ENCODE measurements at regions not wholly inside any gene's neighbourhood (a gene's known extent, or its start where the extent isn't known, plus 50 kb on each side); places are given as distances from the start of the nearest gene placed in this dataset.
"Not testable (repeated sequence)": the region's sequence is repeated elsewhere in the genome, so short reads cannot be mapped to it uniquely, and the experiment has no call there.

DNA sequence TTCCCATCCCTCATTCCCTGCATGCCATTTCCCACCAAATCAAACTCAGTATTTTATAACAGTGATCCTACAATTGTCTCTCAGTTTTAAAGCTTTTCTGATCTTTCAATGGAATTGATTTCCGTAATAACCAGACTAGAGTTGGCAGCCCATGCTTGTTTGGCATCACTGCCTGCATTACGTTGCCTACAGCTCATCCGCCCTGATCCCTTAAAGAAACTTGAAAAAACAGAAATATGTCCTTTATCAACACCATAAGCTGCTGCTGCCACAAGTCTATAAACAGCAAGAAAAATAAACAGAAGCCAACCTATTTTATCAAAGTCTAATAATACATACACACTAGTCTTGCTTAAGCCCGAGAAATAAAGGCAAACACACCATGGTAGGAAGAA lies 331.0 kb downstream of the METTL4 start:
- no peak for DNase-seq (ENCODE audit: low read depth)

DNA sequence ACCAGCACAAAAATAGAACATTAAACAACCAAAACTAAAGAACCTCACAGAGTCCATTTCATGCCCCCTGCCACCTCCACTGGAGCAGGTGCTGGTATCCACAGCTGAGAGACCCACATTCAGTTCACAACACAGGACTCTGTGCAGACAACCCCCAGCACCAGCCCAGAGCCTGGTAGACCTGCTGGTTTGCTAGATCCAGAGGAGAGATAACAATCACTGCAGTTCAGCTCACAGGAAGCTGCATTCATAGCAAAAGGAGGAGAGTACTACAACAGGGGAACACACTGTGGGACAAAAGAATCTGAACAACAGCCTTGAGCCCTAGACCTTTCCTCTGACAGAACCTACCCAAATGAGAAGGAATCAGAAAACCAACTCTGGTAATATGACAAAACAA lies 326.7 kb downstream of the METTL4 start:
- no peak for DNase-seq (ENCODE audit: low read depth)

DNA sequence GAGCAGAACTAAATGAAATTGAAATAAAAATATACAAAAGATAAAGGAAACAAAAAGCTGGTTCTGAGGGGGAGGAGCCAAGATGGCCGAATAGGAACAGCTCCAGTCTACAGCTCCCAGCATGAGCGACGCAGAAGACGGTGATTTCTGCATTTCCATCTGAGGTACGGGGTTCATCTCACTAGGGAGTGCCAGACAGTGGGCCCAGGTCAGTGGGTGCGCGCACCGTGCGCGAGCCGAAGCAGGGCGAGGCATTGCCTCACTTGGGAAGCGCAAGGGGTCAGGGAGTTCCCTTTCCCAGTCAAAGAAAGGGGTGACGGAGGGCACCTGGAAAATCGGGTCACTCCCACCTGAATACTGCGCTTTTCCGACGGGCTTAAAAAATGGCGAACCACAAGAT lies 324.2 kb downstream of the METTL4 start:
- not testable (repeated sequence) for DNase-seq (ENCODE audit: low read depth)

DNA sequence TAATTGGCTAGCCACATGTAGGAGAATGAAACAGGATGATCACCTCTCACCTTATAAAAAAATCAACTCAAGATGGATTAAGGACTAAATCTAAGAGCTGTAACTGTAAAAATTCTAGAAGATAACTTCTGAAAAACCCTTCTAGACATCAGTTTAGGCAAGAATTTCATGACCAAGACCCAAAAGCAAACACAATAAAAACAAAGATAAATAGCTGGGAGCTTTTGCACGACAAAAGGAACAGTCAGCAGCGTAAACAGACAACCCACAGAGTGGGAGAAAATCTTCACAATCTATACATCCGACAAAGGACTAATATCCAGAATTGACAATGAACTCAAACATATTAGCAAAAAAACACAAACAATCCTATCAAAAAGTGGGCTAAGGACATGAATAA lies 316.3 kb downstream of the METTL4 start:
- no peak for DNase-seq (ENCODE audit: low read depth)

DNA sequence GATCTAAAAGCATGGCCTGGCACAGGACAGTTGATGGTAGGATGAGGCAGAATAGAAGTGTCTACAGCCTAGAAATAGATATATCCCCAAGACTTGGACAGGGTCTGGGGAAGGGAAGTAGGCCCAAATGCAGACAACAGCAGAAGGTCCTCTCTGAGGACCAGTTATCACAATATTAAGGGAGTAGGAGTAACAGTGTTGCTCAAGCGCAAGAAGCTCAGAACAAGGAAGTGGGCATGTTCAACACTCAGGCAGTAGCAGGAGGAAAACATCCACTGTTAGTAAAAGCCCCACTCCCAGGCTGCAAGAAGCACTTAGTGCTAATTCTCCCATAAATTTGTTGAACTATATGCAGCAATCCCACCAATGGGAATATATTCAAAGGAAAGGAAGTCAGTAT lies 314.7 kb downstream of the METTL4 start:
- DNase-seq (ENCODE audit: low read depth): no peak

DNA sequence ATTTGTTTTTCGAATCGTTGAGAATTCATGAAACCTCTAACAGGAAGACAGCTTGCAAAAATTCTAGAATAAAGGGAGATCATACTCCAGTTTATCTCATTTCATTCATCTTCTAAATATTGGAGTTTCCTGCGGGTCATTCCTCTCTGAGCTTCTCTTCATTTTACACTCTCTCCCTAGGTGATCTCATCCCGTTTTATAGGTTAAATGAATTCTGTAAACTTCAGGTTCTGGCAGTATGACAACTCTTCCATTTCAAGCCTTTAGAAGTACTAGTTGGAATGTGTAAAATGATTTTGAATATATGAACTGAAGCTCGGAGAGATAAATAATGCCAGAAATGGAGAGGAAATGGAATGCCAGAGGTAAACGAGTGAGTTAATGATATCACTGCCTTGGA lies 312.4 kb downstream of the METTL4 start:
- no peak for DNase-seq (ENCODE audit: low read depth)

DNA sequence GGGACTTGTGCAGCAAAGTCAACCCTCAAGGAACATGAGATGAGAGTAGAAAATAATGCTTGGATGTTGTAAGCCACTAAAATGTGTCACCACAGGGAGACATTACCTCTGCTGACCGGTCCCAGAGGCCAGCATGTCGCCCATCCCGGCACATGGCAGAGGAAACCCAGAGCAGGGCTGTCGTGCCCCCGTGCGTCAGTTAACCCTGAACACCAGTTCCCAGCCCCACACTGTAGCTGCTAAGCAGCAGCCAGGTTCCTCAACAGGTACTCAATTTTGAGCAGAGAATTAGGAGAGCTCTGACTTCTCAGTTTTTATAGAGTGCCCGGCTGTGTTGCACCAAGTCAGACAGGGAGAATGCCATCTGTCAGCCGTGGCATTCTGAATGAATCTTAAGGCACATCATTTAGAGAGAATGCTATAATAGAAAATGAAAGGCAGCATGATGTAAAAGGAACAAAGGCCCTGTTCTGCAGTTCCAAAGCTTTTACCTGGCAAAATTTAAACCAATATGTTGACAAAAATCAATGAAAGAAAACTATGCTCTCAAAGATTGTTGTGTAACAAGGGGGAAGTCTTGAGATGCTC lies 307.9 kb downstream of the METTL4 start:
- DNase-seq (ENCODE audit: low read depth): no peak

DNA sequence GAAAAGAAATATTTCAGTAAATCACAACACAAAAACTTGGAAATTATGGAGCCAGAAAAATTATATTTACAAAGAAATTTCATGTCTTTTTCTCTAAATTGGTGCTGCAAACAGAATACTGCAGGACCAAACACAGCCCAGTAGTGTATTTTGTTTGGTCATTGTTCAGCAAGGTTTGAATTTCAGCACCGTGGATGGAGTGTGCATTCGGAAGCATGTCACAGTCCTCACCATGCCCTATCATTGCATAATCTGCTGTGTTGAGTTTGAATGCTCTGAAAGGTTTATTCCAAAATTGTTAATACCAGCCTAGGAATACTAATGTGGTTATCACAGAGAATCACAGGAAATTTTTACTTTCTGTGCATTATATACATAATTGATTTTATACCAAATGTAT lies 296.7 kb downstream of the METTL4 start:
- no peak for DNase-seq (ENCODE audit: low read depth)

DNA sequence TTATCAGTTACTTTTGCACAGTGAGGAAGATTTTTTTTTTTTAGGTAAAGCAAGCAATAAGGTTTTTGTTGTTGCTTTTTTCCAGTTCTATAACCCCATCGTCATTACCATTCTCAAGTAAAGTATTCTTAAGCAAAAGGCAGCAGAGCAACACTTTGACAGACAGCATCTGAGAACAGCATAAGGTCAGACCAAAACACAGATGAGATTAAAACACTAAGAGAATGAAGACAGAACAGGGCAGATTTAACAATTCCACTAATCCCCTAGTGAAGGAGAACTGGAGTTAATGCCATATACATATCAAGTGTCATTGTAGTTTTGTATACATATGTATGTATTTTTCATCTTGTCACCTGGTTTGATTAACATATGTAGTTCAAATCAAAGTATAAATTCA lies 290.2 kb downstream of the METTL4 start:
- DNase-seq (ENCODE audit: low read depth): no peak

DNA sequence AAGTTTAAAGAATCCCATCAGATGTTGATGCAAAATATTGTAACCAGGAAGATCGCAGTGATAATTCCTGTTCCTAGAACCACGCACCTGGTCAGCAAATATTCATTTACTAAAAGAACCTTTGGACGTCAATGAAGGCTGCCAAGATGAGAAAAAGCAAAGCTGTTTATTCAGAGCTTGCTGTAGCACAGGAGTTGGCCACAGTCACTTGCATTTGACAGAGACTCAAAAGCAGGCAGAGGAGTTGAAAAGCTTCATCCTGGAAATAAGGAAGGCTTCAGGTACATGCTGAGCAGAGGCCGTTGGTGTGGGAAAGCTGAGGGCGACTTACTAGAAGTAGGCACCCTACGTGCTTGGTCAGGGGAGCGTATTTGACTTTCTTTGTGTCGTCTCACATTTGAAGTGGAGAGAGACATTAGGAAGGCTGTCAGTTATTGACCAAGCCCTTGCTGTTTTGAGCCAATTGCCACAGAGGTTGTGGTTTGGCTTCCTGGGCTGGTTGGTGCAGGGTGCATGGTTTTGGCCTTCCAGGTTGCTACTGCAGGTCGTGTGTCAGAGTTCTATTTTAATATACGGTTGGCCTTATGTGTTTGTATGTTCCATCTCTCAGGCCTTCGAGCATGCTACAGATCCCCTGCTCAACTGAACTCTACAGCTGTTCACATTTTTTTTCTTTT lies 289.6 kb downstream of the METTL4 start:
- no peak for DNase-seq (ENCODE audit: low read depth)

DNA sequence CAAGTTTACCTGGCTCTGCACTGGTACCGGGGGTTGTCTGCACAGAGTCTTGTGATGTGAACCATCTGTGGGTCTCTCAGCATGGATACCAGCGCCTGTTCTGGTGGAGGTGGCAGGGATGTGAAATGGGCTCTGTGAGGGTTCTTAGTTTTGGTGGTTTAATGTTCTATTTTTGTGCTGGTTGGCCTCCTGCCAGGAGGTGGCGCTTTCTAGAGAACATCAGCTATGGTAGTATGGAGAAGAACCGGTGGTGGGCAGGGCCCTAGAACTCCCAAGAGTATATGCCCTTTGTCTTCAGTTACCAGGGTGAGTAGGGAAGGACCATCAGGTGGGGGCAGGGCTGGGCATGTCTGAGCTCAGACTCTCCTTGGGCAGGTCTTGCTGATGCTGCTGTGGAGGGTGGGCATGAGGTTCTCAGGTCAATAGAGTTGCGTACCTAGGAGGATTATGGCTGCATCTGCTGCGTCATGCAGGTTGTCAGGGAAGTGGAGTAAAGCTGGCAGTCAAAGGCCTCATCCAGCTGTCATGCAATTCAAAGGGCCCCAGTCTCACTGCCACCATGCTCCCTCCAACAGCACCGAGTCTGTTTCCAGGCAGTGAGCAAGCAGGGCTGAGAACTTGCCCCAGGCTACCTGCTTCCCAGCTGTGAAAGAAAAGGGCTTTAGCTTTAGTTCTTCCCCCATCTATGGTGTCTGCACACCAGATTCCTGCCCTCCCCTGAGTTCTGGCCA lies 278.0 kb downstream of the METTL4 start:
- no peak for DNase-seq (ENCODE audit: low read depth)

DNA sequence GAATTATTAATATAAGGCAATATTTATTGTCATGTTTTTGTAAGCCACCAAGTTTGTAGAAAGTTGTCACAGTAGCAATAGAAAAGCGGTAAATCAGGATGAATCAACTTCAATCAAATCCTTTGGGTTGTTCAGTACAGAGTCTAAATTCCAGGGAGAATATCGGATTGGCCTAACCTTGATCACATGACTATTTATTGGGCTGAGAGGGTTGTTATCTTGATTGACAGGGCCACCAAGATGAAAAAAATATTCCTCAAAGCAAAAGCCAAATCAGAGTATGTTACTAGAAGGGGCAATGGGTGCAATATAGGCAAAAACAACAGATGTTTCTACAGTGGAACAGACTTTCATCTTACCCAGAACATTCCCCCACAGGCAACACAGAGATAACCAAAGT lies 270.0 kb downstream of the METTL4 start:
- DNase-seq (ENCODE audit: low read depth): no peak

DNA sequence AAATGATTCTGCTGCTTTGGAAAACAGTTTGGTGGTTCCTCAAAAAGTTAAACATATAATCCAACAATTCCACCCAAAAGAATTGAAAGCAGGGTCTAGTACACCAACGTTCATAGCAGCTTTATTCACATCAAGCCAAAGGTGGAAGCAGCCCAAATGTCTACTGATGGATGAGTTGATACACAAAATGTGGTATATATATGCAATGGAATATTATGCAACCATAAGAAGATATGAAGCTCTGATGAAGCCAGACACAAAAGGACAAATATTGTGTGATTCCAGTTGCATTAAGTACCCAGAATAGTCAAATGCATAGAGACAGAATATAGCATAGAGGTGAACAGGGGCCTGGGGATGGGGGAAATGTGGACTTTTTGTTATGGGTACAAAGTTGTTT lies 269.3 kb downstream of the METTL4 start:
- DNase-seq (ENCODE audit: low read depth): no peak

DNA sequence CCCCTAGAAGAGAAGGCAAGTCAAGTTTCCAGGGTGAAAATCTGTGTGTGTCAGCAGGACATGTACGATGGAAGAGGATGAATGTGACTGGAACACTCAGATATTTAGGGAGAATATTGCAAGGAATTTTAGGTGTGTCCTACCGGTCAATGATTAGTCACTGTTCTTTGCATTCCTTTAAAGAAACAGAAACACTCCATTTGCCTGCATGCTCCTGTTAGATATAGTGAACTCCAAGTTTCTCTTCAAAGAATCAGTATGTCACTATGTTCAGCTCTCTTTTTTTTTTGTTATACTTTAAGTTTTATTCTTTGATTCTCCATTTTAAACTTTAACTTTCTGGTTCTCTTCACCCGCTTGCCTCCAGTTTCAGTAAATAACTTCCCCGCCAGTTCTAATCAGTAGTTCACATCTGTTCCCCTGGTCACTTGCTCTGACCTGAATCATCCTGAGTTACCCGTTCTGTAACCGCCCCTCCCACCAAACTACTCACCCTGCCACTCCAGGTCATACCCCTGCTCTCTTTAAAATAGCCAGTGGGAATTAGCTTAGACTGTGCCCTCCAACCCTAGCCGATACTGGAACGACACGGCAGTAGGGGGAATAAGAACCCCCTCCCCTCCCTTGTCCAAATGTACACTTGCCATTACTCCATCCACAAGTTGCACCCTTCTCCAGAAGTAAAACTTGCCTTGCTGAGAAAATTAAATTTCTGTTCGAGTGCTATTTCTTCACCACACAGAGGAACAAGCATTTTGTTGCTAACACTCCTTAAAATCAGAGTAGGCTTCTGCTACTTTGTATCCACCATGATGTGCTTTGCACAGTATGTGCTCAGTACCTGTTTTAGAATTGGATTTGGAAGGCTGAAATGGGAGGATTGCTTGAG lies 268.4 kb downstream of the METTL4 start:
- no peak for DNase-seq (ENCODE audit: low read depth)

DNA sequence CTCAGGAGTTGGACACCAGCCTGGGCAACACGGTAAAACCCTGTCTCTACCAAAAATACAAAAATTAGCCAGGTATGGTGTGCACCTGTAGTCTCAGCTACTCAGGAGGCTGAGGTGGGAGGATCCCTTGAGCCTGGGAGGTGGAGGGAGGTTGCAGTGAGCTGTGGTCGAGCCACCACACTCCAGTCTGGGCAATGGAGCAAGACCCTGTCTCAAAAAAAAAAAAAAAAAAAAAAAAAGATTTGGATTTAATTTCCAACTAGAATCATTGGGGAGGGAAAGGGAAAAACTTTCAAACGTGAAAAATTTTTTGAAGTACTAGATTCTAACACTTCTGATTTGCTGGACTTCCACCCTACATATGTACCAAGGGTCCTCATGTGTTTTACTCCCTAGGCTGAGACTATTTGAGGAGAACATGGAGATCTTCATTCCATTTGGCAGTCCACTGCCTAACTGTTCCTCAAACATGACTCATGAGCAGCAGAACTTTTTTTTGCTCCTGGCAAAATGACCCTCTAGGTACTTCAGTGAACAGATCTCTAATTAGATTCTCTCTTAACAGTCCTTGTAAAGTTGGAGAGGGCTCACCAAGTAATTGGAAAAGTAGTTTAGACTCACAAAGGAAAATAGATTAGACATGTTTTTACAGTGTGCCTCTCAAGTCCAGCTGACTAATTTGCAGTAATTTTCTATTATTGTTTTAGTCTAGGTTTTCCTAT lies 267.6 kb downstream of the METTL4 start:
- no peak for DNase-seq (ENCODE audit: low read depth)

DNA sequence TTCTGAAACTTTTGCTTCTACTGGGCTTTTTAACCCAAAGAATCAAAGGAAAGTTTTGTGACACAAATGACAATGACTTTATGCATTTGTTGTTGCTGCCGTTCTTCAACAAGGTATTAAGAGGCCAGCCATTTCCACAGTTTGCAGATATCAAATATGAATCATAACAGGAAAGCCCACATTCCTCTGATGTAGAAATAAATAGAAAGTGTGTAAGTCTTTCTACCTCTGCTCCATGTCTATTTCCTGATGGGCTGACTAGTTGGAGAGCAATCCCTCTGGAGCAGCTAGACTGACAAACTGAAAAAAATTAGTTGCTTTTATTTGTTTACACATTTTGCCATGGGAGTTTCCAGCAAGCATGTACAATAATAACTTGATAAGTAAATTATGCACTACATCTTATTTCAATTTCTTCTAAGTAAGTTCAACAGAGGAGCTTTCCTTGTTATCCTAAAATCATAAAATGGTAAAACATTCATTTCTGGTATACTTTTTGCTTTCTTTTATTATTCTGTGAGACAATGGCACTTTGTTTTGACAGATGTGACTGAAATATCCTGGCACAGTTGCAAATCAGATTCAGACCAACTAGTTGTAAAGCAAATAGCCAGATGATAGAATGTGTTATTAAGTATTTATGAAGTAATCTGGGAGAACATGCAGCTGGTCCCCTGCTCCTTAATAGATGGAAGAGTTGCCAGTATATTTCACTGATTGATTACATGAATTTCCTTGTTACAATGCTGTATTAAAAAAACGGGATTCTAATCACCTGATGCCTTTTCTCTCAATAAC lies 266.7 kb downstream of the METTL4 start:
- DNase-seq (ENCODE audit: low read depth): no peak

DNA sequence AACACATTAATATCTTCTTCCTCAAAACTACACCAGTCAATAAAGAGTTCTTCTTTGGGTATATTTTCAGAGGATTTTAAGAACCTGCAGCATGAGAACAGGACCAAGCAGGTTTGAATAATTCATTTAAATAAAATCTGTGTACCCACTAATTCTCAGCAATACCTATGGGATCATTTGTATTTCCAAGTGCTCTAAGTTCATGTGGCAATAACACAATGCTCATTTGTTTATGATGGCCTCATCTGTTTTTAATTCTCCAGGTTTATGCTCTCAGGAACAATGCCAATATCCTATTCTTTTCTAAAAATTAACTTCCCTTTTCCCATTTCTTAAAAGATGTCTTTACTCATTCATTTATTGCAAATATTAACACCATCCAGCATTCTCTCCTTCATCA lies 264.7 kb downstream of the METTL4 start:
- DNase-seq (ENCODE audit: low read depth): no peak

DNA sequence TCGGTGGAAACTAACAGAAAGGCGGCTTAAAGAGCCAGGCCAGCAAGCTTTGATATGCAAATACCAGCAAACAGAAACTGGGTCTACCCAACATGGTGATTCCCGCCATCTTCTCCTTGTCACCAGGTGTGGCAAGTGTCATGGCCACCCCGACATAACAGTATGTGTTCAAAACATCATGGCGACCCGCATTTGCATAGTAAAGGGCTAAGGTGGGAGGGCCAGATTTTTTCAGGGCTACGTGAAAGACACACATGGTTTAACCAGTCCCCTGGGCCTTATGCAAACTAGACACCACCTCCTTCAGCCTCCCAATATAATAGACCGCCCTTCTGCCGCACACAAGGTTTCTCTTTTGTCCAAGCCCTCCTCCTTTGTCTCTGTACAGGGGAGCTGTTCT lies 260.4 kb downstream of the METTL4 start:
- DNase-seq (ENCODE audit: low read depth): no peak

DNA sequence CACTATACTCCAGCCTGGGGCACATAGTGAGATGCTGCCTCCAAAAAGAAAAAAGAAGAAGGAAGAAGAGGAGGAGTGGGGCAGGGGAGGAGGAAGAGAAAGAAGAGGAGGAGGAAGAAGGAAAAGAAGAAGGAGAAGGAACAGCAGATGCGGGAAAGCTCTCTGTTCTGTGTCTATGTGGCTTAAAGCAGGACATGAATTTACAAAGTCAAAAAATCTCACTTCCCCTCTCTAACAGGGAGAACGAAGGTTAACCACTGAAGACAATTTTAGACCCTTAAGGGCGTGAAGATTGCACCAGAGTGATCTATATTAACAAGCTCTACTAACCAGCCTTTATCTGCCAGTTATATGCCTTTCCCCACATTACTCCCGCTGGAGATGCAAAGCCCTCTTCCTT lies 258.9 kb downstream of the METTL4 start:
- DNase-seq (ENCODE audit: low read depth): no peak

DNA sequence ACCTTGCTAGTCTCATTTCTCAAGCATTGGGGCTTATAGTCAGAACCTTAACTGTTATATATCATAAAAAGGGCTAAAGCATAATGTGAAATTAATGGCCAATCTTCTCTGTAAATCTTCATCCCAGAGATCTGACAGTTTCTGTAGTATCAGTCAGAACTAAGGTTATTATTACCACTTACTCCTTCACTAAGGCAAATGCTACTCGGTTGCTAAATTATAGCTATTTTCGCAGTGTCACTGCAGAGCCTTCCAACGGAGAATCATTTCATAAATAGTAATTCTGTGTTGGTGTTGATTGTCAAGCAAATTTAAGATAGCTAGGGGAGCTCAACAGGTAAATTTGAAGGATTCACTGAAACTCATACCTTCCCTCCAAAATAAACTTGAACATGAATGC lies 258.0 kb downstream of the METTL4 start:
- no peak for DNase-seq (ENCODE audit: low read depth)

DNA sequence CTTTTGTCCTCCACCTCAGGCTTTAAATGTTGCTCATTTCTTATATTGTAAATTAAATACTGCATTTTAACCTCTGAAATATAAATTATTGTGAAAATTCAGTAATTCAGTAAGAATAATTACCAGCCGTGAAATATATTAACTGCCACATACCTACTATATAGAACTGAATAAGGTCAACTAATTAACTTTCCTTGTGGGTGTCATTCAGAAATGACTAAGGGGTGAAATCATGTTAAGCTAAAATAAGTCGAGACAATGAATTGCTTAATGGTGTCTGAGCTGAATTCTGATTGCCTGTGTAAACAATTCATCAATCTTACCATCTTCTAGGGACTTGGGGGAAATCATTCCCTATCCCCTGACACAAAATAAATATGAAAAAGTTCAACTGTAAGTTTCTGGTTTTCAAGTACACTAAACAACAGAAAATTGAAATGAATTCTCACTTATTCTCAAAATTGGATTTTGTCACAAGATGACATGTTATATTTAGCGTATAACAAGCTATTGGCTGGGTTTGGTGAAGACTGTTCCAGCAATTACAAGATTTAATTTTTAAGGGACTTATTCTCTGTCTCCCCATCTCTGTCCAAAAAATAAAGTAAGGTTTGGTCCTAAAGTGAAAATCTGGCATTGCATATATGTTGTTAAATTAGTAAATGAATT lies 255.1 kb downstream of the METTL4 start:
- DNase-seq (ENCODE audit: low read depth): no peak
